ENCODE measurements at regions not wholly inside any gene's neighbourhood (a gene's known extent, or its start where the extent isn't known, plus 50 kb on each side); places are given as distances from the start of the nearest gene placed in this dataset.

DNA sequence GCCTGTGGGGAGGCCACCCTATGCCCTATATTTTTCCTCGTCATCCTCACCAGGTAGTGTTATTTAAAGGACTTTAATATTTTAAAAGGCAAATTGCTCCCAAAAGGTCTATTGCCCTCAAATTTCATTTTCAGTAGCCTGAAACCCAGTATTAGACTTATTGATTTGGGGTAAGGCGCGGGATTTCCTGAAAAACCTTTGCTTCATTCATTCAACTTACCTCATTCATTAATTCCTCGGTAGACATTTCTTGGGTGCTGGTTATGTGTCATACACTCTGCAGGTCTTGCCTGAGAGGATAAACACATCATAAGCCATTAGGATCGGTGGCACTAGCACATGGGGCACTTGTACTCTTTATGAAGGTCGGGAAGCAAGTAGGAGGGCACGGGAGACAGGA, 99.2 kb downstream of the ARF6 start:
- no peak for ATAC-seq
- TF ChIP-seq PPARA (CRISPR knock-in tag; IDR thresholded peaks at IDR 0.05; ENCODE audit: borderline replicate concordance): no peak
- no peak for TF ChIP-seq BACH2 (CRISPR knock-in tag; IDR thresholded peaks at IDR 0.05; ENCODE audit: borderline replicate concordance)
- TF ChIP-seq, protein P1, sequence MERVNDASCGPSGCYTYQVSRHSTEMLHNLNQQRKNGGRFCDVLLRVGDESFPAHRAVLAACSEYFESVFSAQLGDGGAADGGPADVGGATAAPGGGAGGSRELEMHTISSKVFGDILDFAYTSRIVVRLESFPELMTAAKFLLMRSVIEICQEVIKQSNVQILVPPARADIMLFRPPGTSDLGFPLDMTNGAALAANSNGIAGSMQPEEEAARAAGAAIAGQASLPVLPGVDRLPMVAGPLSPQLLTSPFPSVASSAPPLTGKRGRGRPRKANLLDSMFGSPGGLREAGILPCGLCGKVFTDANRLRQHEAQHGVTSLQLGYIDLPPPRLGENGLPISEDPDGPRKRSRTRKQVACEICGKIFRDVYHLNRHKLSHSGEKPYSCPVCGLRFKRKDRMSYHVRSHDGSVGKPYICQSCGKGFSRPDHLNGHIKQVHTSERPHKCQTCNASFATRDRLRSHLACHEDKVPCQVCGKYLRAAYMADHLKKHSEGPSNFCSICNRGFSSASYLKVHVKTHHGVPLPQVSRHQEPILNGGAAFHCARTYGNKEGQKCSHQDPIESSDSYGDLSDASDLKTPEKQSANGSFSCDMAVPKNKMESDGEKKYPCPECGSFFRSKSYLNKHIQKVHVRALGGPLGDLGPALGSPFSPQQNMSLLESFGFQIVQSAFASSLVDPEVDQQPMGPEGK (CRISPR knock-in tag; IDR thresholded peaks at IDR 0.05; ENCODE audit: borderline replicate concordance): no peak
- no peak for TF ChIP-seq TOX (CRISPR knock-in tag; IDR thresholded peaks at IDR 0.05; ENCODE audit: borderline replicate concordance)
- no peak for TF ChIP-seq SNAI2 (CRISPR knock-in tag; IDR thresholded peaks at IDR 0.05)
- no peak for TF ChIP-seq TCF4 (CRISPR knock-in tag; IDR thresholded peaks at IDR 0.05; ENCODE audit: borderline replicate concordance)
- TF ChIP-seq ARNTL (CRISPR knock-in tag; IDR thresholded peaks at IDR 0.05; ENCODE audit: borderline replicate concordance, low read depth): no peak
- TF ChIP-seq, protein P2, sequence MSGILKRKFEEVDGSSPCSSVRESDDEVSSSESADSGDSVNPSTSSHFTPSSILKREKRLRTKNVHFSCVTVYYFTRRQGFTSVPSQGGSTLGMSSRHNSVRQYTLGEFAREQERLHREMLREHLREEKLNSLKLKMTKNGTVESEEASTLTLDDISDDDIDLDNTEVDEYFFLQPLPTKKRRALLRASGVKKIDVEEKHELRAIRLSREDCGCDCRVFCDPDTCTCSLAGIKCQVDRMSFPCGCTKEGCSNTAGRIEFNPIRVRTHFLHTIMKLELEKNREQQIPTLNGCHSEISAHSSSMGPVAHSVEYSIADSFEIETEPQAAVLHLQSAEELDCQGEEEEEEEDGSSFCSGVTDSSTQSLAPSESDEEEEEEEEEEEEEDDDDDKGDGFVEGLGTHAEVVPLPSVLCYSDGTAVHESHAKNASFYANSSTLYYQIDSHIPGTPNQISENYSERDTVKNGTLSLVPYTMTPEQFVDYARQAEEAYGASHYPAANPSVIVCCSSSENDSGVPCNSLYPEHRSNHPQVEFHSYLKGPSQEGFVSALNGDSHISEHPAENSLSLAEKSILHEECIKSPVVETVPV (CRISPR knock-in tag; IDR thresholded peaks at IDR 0.05): no peak

DNA sequence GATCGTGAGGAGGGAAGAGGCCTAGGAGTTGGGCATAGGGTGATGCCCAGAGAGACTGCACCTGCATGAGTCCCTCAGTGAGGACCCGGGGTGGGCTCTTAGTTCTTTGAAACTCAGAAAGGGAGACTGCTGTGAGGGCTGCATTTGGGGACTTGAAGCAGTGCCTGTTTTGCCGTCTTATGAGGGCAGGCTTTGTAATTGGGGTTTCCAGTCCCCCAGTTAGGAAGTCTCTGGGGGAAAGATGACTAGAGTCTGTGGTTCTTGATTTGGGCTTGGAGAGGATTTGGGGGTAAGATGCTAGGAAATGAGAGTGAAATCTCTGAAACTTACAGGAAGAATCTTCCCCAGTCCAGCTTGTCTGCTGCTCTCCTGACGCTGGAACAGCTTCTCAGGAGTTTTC, 99.6 kb downstream of the ARF6 start:
- no peak for ATAC-seq
- TF ChIP-seq RARB (CRISPR knock-in tag; IDR thresholded peaks at IDR 0.05) (no peak), SNAI2 (CRISPR knock-in tag; IDR thresholded peaks at IDR 0.05) (no peak), ZFP3 (CRISPR knock-in tag; IDR thresholded peaks at IDR 0.05) (no peak)

DNA sequence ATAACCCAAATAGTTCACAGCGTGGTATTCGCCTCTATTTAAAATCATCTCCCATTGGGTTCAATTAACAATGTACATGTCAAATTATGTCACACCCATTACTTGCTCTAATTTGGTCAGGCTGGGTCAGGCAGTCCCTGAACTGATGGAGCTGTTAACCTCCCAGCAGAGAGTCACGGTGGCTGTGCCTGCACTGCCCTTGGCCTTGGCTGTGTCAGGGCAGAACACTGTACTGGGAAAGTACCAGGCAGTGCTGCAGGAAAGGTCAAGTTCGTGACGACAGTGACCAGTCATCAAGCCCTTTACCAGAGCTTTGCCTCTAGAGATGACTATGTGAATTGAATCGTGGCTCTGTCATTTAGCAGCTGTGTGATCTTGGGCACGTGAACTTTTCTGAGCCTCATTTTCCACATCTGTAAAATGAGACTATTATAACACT, 100.0 kb downstream of the ARF6 start:
- peak; percentile 78 for ATAC-seq
- TF ChIP-seq, protein P3, sequence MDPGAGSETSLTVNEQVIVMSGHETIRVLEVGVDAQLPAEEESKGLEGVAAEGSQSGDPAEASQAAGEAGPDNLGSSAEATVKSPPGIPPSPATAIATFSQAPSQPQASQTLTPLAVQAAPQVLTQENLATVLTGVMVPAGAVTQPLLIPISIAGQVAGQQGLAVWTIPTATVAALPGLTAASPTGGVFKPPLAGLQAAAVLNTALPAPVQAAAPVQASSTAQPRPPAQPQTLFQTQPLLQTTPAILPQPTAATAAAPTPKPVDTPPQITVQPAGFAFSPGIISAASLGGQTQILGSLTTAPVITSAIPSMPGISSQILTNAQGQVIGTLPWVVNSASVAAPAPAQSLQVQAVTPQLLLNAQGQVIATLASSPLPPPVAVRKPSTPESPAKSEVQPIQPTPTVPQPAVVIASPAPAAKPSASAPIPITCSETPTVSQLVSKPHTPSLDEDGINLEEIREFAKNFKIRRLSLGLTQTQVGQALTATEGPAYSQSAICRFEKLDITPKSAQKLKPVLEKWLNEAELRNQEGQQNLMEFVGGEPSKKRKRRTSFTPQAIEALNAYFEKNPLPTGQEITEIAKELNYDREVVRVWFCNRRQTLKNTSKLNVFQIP (CRISPR knock-in tag; IDR thresholded peaks at IDR 0.05; ENCODE audit: borderline replicate concordance, low read depth): no peak
- no peak for TF ChIP-seq ZFP30 (CRISPR knock-in tag; IDR thresholded peaks at IDR 0.05)
- no peak for TF ChIP-seq ZNF565 (CRISPR knock-in tag; conservative IDR thresholded peaks at IDR 0.05; ENCODE audit: low read depth)
- no peak for TF ChIP-seq ISL1 (CRISPR knock-in tag; IDR thresholded peaks at IDR 0.05)
- TF ChIP-seq, protein P2 (CRISPR knock-in tag; IDR thresholded peaks at IDR 0.05): no peak
- TF ChIP-seq, protein P4, sequence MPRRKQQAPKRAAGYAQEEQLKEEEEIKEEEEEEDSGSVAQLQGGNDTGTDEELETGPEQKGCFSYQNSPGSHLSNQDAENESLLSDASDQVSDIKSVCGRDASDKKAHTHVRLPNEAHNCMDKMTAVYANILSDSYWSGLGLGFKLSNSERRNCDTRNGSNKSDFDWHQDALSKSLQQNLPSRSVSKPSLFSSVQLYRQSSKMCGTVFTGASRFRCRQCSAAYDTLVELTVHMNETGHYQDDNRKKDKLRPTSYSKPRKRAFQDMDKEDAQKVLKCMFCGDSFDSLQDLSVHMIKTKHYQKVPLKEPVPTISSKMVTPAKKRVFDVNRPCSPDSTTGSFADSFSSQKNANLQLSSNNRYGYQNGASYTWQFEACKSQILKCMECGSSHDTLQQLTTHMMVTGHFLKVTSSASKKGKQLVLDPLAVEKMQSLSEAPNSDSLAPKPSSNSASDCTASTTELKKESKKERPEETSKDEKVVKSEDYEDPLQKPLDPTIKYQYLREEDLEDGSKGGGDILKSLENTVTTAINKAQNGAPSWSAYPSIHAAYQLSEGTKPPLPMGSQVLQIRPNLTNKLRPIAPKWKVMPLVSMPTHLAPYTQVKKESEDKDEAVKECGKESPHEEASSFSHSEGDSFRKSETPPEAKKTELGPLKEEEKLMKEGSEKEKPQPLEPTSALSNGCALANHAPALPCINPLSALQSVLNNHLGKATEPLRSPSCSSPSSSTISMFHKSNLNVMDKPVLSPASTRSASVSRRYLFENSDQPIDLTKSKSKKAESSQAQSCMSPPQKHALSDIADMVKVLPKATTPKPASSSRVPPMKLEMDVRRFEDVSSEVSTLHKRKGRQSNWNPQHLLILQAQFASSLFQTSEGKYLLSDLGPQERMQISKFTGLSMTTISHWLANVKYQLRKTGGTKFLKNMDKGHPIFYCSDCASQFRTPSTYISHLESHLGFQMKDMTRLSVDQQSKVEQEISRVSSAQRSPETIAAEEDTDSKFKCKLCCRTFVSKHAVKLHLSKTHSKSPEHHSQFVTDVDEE (CRISPR knock-in tag; IDR thresholded peaks at IDR 0.05): no peak
- no peak for TF ChIP-seq ZNF70 (CRISPR knock-in tag; IDR thresholded peaks at IDR 0.05)
- TF ChIP-seq CSDC2 (CRISPR knock-in tag; IDR thresholded peaks at IDR 0.05): no peak
- TF ChIP-seq SNAI2 (CRISPR knock-in tag; IDR thresholded peaks at IDR 0.05): no peak
- TF ChIP-seq ZFP3 (CRISPR knock-in tag; IDR thresholded peaks at IDR 0.05): no peak
- no peak for TF ChIP-seq TCF4 (CRISPR knock-in tag; IDR thresholded peaks at IDR 0.05; ENCODE audit: borderline replicate concordance)
- TF ChIP-seq ZNF8 (CRISPR knock-in tag; IDR thresholded peaks at IDR 0.05): no peak
- TF ChIP-seq OSR1 (CRISPR knock-in tag; IDR thresholded peaks at IDR 0.05): no peak
- no peak for TF ChIP-seq BACH2 (CRISPR knock-in tag; IDR thresholded peaks at IDR 0.05; ENCODE audit: borderline replicate concordance)

DNA sequence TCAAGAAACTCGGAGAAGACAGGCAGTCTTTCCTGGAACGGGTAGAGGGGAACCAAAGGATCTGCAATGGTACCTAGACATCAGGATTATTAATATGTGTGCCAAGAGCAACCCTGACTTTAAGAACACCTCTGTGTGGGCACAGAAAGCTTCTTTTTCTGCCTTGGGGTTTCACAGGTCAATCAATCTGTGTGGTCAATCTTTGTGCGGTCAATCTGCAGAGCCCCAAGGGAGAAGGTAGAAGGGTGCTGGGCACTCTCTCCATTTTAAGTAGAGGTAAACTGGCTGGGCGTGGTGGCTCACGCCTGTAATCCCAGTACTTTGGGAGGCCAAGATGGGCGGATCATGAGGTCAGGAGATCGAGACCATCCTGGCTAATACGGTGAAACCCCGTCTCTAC, 100.7 kb downstream of the ARF6 start:
- ATAC-seq: no peak
- no peak for TF ChIP-seq ZNF70 (CRISPR knock-in tag; IDR thresholded peaks at IDR 0.05)
- TF ChIP-seq ZFP3 (CRISPR knock-in tag; IDR thresholded peaks at IDR 0.05): no peak
- no peak for TF ChIP-seq ISL1 (CRISPR knock-in tag; IDR thresholded peaks at IDR 0.05)
- TF ChIP-seq TOX (CRISPR knock-in tag; IDR thresholded peaks at IDR 0.05; ENCODE audit: borderline replicate concordance): no peak
- TF ChIP-seq ZNF565 (CRISPR knock-in tag; conservative IDR thresholded peaks at IDR 0.05; ENCODE audit: low read depth): no peak
- TF ChIP-seq, protein P3 (CRISPR knock-in tag; IDR thresholded peaks at IDR 0.05; ENCODE audit: borderline replicate concordance, low read depth): no peak
- TF ChIP-seq, protein P4 (CRISPR knock-in tag; IDR thresholded peaks at IDR 0.05): no peak
- no peak for TF ChIP-seq ZFP30 (CRISPR knock-in tag; IDR thresholded peaks at IDR 0.05)
